ENCODE measurements at regions not wholly inside any gene's neighbourhood (a gene's known extent, or its start where the extent isn't known, plus 50 kb on each side); places are given as distances from the start of the nearest gene placed in this dataset.

DNA sequence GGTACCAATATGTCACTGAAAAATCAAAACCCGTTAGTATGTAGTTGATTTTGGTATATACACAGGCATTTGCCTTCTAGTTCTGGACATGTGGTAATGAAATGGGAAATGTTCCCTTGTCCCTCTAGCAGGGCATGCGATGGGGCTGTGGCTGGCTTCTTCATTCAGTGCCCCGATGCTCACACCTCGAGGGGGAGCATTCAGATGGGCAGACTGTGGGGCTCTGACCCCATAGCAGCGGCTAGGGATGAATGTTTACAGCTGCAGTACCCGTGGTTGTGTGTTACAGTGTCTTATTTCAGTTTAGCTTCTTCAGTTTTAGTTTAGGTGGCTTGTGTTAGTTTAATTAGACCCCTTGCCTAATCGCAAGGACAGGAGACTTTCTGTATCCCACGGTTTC lies 1741.0 kb upstream of the PCDH10 start:
- TF ChIP-seq CTCF (IDR thresholded peaks at IDR 0.05) (no peak), POLR2A (IDR thresholded peaks at IDR 0.05) (no peak)
